ENCODE measurements at regions not wholly inside any gene's neighbourhood (a gene's known extent, or its start where the extent isn't known, plus 50 kb on each side); places are given as distances from the start of the nearest gene placed in this dataset.
A peak's percentile ranks its signal among the peaks of the same experiment; 100 is the strongest.

GRCh38 chr9:652914-653313 lies 188.6 kb upstream of the DMRT1 start:
- Histone ChIP-seq H4K20me1 (ENCODE audit: insufficient read depth, low read length, poor library complexity, severe bottlenecking) (no peaks in the 10 kb centered on the region), H3K9ac (ENCODE audit: low read depth, low read length, poor library complexity, severe bottlenecking) (peak overlapping the region; percentile 40), H3K9me3 (ENCODE audit: insufficient read depth, low read depth, low read length) (no peaks in the 10 kb centered on the region), H3K36me3 (ENCODE audit: insufficient read depth, low read length) (no peaks in the 10 kb centered on the region), H3K9me2 (replicated peaks; ENCODE audit: low read depth, low read length) (no peaks in the 10 kb centered on the region), H3K79me2 (ENCODE audit: insufficient read depth, low read length) (no peaks in the 10 kb centered on the region), H2AFZ (ENCODE audit: low read length) (peak overlapping the region; percentile 59; the same call in 1 of the 2 replicates), H3F3A (ENCODE audit: low read depth) (no peaks in the 10 kb centered on the region), H3K4me3 (ENCODE audit: low read length, poor library complexity, severe bottlenecking) (no peak overlapping the region), H3K4me1 (ENCODE audit: insufficient read depth, low read length, poor library complexity, severe bottlenecking) (peaks cover 78% of the 10 kb centered on the region), H3K27me3 (ENCODE audit: insufficient read depth, low read length, poor library complexity, severe bottlenecking) (no peaks in the 10 kb centered on the region), H3K4me2 (ENCODE audit: low read depth, low read length, poor library complexity, severe bottlenecking) (peak overlapping the region; percentile 44)
- TF ChIP-seq CTCF (conservative IDR thresholded peaks at IDR 0.05; ENCODE audit: low read length) (no peak), EZH2phosphoT487 (IDR thresholded peaks at IDR 0.05; ENCODE audit: borderline replicate concordance) (no peak)

DNA sequence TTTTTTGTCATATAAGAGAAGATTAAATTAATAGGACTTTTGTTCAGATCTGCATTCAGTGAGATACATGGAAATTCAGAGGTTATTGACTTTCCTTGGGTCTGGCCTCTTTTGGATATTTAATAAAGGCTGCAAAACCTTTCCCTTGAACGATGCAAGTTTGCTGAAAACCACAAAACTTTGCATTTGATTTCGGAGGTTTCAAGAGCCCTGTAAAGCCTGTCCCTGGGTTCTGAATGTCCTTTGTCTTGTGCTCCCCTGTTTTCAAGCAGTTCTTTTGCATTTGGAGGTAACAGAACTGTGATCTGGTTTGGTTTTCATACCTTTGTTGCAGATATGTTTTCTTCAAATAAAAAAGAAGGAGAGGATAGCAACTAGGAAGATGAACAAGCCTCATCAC lies 188.1 kb upstream of the DMRT1 start:
- H2AFZ ChIP-seq (ENCODE audit: low read length), result peak overlapping the region; percentile 59

GRCh38 chr9:653856-654387 lies 187.6 kb upstream of the DMRT1 start:
- Histone ChIP-seq H3K36me3 (ENCODE audit: insufficient read depth, low read length) (no peaks in the 10 kb centered on the region), H4K20me1 (ENCODE audit: insufficient read depth, low read length, poor library complexity, severe bottlenecking) (no peaks in the 10 kb centered on the region), H3K9me2 (replicated peaks; ENCODE audit: low read depth, low read length) (no peaks in the 10 kb centered on the region), H2AFZ (ENCODE audit: low read length) (peak overlapping the region; percentile 59), H3K4me1 (ENCODE audit: insufficient read depth, low read length, poor library complexity, severe bottlenecking) (peaks cover 83% of the 10 kb centered on the region), H3K9ac (ENCODE audit: low read depth, low read length, poor library complexity, severe bottlenecking) (peak overlapping the region; percentile 40), H3K79me2 (ENCODE audit: insufficient read depth, low read length) (no peaks in the 10 kb centered on the region), H3K27me3 (ENCODE audit: insufficient read depth, low read length, poor library complexity, severe bottlenecking) (no peaks in the 10 kb centered on the region), H3F3A (ENCODE audit: low read depth) (no peaks in the 10 kb centered on the region), H3K4me2 (ENCODE audit: low read depth, low read length, poor library complexity, severe bottlenecking) (peak overlapping the region; percentile 44), H3K4me3 (ENCODE audit: low read length, poor library complexity, severe bottlenecking) (no peak overlapping the region), H3K9me3 (ENCODE audit: insufficient read depth, low read depth, low read length) (no peaks in the 10 kb centered on the region)
- TF ChIP-seq EZH2phosphoT487 (IDR thresholded peaks at IDR 0.05; ENCODE audit: borderline replicate concordance) (no peak), CTCF (conservative IDR thresholded peaks at IDR 0.05; ENCODE audit: low read length) (no peak)

More for the DNA sequence above, 188.1 kb upstream of the DMRT1 start:
- Histone ChIP-seq H4K20me1 (ENCODE audit: insufficient read depth, low read length, poor library complexity, severe bottlenecking) (no peaks in the 10 kb centered on the region), H3K36me3 (ENCODE audit: insufficient read depth, low read length) (no peaks in the 10 kb centered on the region), H3K9me3 (ENCODE audit: insufficient read depth, low read depth, low read length) (no peaks in the 10 kb centered on the region), H3K79me2 (ENCODE audit: insufficient read depth, low read length) (no peaks in the 10 kb centered on the region), H3K4me2 (ENCODE audit: low read depth, low read length, poor library complexity, severe bottlenecking) (peak overlapping the region; percentile 44), H3K4me1 (ENCODE audit: insufficient read depth, low read length, poor library complexity, severe bottlenecking) (peaks cover 83% of the 10 kb centered on the region), H3K4me3 (ENCODE audit: low read length, poor library complexity, severe bottlenecking) (no peak overlapping the region), H3K9me2 (replicated peaks; ENCODE audit: low read depth, low read length) (no peaks in the 10 kb centered on the region), H3F3A (ENCODE audit: low read depth) (no peaks in the 10 kb centered on the region), H3K27me3 (ENCODE audit: insufficient read depth, low read length, poor library complexity, severe bottlenecking) (no peaks in the 10 kb centered on the region), H3K9ac (ENCODE audit: low read depth, low read length, poor library complexity, severe bottlenecking) (peak overlapping the region; percentile 40)
- TF ChIP-seq CTCF (conservative IDR thresholded peaks at IDR 0.05; ENCODE audit: low read length) (no peak), EZH2phosphoT487 (IDR thresholded peaks at IDR 0.05; ENCODE audit: borderline replicate concordance) (no peak)
